Smooth muscle cell of the brain vasculature (primary cell): ENCODE measurements at regions not wholly inside any gene's neighbourhood (a gene's known extent, or its start where the extent isn't known, plus 50 kb on each side); places are given as distances from the start of the nearest gene placed in this dataset.

Experiments
- DNase-seq: peaks from one replicate; pipeline ENCODE4 v3.0.0-alpha.2; 2012; ENCODE audit warnings: low read depth, low spot score

- DNase-seq, result no peak
Measured at GRCh38 chr14:98269533-98269932, 1002.5 kb downstream of the BCL11B start.

GRCh38 chr14:98270201-98270600, 1001.8 kb downstream of the BCL11B start:
- no peak for DNase-seq

GRCh38 chr14:98274596-98274995, 997.4 kb downstream of the BCL11B start:
- DNase-seq, result no peak

- no peak for DNase-seq
Measured at GRCh38 chr14:98278800-98279199, 993.2 kb downstream of the BCL11B start.

- DNase-seq, result no peak
Measured at GRCh38 chr14:98280436-98280835, 991.6 kb downstream of the BCL11B start.

GRCh38 chr14:98288825-98289224, 983.2 kb downstream of the BCL11B start:
- no peak for DNase-seq

- no peak for DNase-seq
Measured at GRCh38 chr14:98290596-98290995, 981.4 kb downstream of the BCL11B start.

- no peak for DNase-seq
Measured at GRCh38 chr14:98292191-98292590, 979.8 kb downstream of the BCL11B start.

GRCh38 chr14:98293576-98293975, 978.4 kb downstream of the BCL11B start:
- DNase-seq, result no peak

- no peak for DNase-seq
Measured at GRCh38 chr14:98296895-98297294, 975.1 kb downstream of the BCL11B start.

GRCh38 chr14:98297567-98297966, 974.4 kb downstream of the BCL11B start:
- no peak for DNase-seq

- no peak for DNase-seq
Measured at GRCh38 chr14:98298481-98299244, 973.3 kb downstream of the BCL11B start.

GRCh38 chr14:98301681-98302080, 970.3 kb downstream of the BCL11B start:
- no peak for DNase-seq

GRCh38 chr14:98304574-98304973, 967.4 kb downstream of the BCL11B start:
- no peak for DNase-seq

- no peak for DNase-seq
Measured at GRCh38 chr14:98309591-98309990, 962.4 kb downstream of the BCL11B start.

- no peak for DNase-seq
Measured at GRCh38 chr14:98312006-98312405, 960.0 kb downstream of the BCL11B start.

- DNase-seq, result no peak
Measured at GRCh38 chr14:98321841-98322240, 950.2 kb downstream of the BCL11B start.

GRCh38 chr14:98323836-98324235, 948.2 kb downstream of the BCL11B start:
- DNase-seq, result no peak

GRCh38 chr14:98325761-98326160, 946.2 kb downstream of the BCL11B start:
- DNase-seq, result no peak

GRCh38 chr14:98328496-98328895, 943.5 kb downstream of the BCL11B start:
- no peak for DNase-seq

- DNase-seq, result no peak
Measured at GRCh38 chr14:98334186-98334585, 937.8 kb downstream of the BCL11B start.

GRCh38 chr14:98341211-98341610, 930.8 kb downstream of the BCL11B start:
- no peak for DNase-seq

- no peak for DNase-seq
Measured at GRCh38 chr14:98345161-98345560, 926.8 kb downstream of the BCL11B start.

- no peak for DNase-seq
Measured at GRCh38 chr14:98347686-98348085, 924.3 kb downstream of the BCL11B start.
